Stomach (tissue), 8 donors: ENCODE measurements at regions not wholly inside any gene's neighbourhood (a gene's known extent, or its start where the extent isn't known, plus 50 kb on each side); places are given as distances from the start of the nearest gene placed in this dataset.

ENCODE experiments used
- DNase-seq, 2 donors: peaks; one replicate each; pipeline versions ENCODE4 v3.0.0 to v3.0.0-alpha.2; 2013 to 2019
- H3K27ac ChIP-seq, 5 donors: fragments of 200-600 bp in 4 of 5; sonication (generic) in 4 of 5; one replicate each; pipeline ENCODE4 v1.5.1; 2013 to 2019; ENCODE audit warnings: mild to moderate bottlenecking in 1 of 5, moderate library complexity in 1 of 5
- H3K27me3 ChIP-seq, 3 donors: fragments of 200-600 bp; sonication (generic); one replicate each; pipeline ENCODE4 v1.5.1; 2017 to 2019; ENCODE audit warnings: mixed run types in 1 of 3
- H3K36me3 ChIP-seq, 4 donors: fragments of 200-600 bp; sonication (generic); 1 replicate in 3 of 4; 2 replicates in 1 of 4; pipeline ENCODE4 v1.5.1; 2016 to 2019
- H3K4me1 ChIP-seq, 4 donors: fragments of 200-600 bp; sonication (generic); one replicate each; pipeline ENCODE4 v1.5.1; 2016 to 2019
- H3K4me3 ChIP-seq, 4 donors: fragments of 200-600 bp; sonication (generic) in 3 of 4; one replicate each; pipeline ENCODE4 v1.5.1; 2016 to 2019; ENCODE audit warnings: mild to moderate bottlenecking in 1 of 4
- H3K9me3 ChIP-seq, 4 donors: fragments of 200-600 bp; sonication (generic); one replicate each; pipeline ENCODE4 v1.5.1; 2016 to 2019
- EP300 ChIP-seq: sonication (generic); formaldehyde crosslinking; IDR thresholded peaks from one replicate; pipeline ENCODE4 v1.6.1; 2017; ENCODE audit warnings: antibody characterized with exemption
- POLR2A ChIP-seq, 4 donors: fragments of 450-650 bp; IDR thresholded peaks; one replicate each; pipeline ENCODE4 v1.6.1; 2016; ENCODE audit warnings: antibody characterized with exemption in 4 of 4, control low read depth in 2 of 4, mild to moderate bottlenecking in 1 of 4, moderate library complexity in 1 of 4
- POLR2AphosphoS5 ChIP-seq, 3 donors: sonication (generic); formaldehyde crosslinking; IDR thresholded peaks; one replicate each; pipeline ENCODE4 v1.6.1; 2016; ENCODE audit warnings: antibody characterized with exemption in 3 of 3
- WGBS, 5 donors: extraction: QIAGEN DNeasy Blood & Tissue Kit in 3 of 5; methylation state at CpG; one replicate each; pipeline versions ENCODE4 v1.1.5 to v1.1.7; 2013 to 2018; 5-methylcytosine and 5-hydroxymethylcytosine counted together
- intact Hi-C: fragments of 100-400 bp; cut with DNase I; formaldehyde crosslinking; loops from one replicate; pipeline ENCODE4 v1.15.1; 2023; ENCODE audit warnings: low total_unique reads
- TF ChIP-seq, protein P1 (sequence below), 7 experiments: fragments of 450-650 bp in 4 of 7; fragments of 200-600 bp in 3 of 7; sonication (generic) in 3 of 7; IDR thresholded peaks; one replicate each; pipeline ENCODE4 v1.5.1; 2016 to 2019; ENCODE audit warnings: antibody characterized with exemption in 7 of 7, control low read depth in 2 of 7, mild to moderate bottlenecking in 1 of 7
- donor health status: healthy with polysubstance abuse.
- donor health status: Bipolar disorder and iron deficiency.
- donor health status: healthy.

DNA sequence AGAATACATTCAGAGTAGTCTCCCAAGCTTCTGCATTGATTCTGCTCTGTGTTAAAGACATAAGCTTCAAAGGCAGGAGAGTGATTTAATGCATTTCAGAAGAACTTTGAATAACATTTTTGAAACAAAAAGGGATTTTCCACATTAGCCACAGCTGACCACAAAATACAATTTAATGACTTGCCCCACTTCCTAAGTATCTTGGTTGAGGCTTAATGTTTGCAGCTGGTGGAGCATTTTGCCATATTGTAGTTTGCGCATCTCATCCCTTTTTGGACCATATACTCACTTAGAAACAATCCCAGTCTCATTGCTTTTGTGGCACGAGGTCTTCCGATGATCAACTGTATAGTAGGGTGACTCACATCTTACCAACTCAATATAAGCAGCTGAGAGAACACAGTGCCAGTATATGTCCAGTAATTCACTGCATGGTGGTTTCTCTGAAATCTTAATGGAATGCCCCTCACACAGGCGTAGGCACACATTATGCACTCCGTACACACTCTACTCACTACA, 455.8 kb upstream of the PTGER4 start:
- Histone ChIP-seq H3K27me3 (no peaks in the 10 kb centered on the region), H3K4me3 (no peak overlapping the region), H3K27ac (no peak overlapping the region), H3K4me1 (peaks cover 0 to 25% (median 5%) of the 10 kb centered on the region in 4 donors), H3K9me3 (no peaks in the 10 kb centered on the region), H3K36me3 (no peaks in the 10 kb centered on the region)
- DNase-seq: no peak
- TF ChIP-seq EP300: no peak
- TF ChIP-seq, protein P1, sequence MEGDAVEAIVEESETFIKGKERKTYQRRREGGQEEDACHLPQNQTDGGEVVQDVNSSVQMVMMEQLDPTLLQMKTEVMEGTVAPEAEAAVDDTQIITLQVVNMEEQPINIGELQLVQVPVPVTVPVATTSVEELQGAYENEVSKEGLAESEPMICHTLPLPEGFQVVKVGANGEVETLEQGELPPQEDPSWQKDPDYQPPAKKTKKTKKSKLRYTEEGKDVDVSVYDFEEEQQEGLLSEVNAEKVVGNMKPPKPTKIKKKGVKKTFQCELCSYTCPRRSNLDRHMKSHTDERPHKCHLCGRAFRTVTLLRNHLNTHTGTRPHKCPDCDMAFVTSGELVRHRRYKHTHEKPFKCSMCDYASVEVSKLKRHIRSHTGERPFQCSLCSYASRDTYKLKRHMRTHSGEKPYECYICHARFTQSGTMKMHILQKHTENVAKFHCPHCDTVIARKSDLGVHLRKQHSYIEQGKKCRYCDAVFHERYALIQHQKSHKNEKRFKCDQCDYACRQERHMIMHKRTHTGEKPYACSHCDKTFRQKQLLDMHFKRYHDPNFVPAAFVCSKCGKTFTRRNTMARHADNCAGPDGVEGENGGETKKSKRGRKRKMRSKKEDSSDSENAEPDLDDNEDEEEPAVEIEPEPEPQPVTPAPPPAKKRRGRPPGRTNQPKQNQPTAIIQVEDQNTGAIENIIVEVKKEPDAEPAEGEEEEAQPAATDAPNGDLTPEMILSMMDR (IDR thresholded peaks at IDR 0.05): no peak
- no peak for TF ChIP-seq POLR2AphosphoS5 (IDR thresholded peaks at IDR 0.05)
- TF ChIP-seq POLR2A (IDR thresholded peaks at IDR 0.05): no peak
- intact Hi-C loops: no loop called here
- WGBS, 5 donors: 78 to 84% (median 82%) methylated on average over 5 of the region's 5 CpGs

- Histone ChIP-seq H3K4me1 (peaks cover 0 to 15% (median 2%) of the 10 kb centered on the region in 4 donors), H3K27me3 (no peaks in the 10 kb centered on the region), H3K4me3 (no peak overlapping the region), H3K27ac (no peak overlapping the region), H3K9me3 (no peaks in the 10 kb centered on the region), H3K36me3 (no peaks in the 10 kb centered on the region)
- WGBS, 5 donors: 89 to 97% (median 93%) methylated on average over 4 of the region's 4 CpGs
- TF ChIP-seq POLR2AphosphoS5 (IDR thresholded peaks at IDR 0.05): no peak
- TF ChIP-seq EP300: no peak
- TF ChIP-seq POLR2A (IDR thresholded peaks at IDR 0.05): no peak
- TF ChIP-seq, protein P1 (IDR thresholded peaks at IDR 0.05): no peak
- no peak for DNase-seq
- intact Hi-C loops: no loop called here
Observed at GRCh38 chr5:40221796-40222195, 457.9 kb upstream of the PTGER4 start.

DNA sequence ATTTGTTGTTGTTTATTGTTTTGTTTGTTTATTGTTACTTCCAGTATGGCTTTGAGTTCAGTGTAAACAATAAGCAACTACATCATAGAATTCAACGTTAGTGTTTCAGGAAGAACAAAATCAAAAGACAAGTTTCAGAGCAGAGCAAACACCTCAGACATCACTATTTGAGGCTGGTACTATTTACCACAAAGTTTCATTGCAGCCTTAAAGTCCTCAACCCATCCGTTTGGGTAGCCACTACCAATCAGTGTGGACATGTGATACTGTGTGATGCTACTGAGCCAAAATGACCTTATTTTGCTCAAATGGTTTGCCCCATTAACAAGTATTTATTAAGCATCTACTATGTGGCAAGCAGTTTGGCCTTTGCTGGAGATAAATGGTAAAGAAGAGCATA, 458.5 kb upstream of the PTGER4 start:
- H3K4me1 ChIP-seq: peaks cover 0 to 10% (median 0%) of the 10 kb centered on the region in 4 donors
- TF ChIP-seq POLR2A (IDR thresholded peaks at IDR 0.05) (no peak), EP300 (no peak), POLR2AphosphoS5 (IDR thresholded peaks at IDR 0.05) (no peak)
- TF ChIP-seq, protein P1 (IDR thresholded peaks at IDR 0.05): no peak
- no peak overlapping the region for H3K27ac ChIP-seq
- no peak for DNase-seq
- WGBS, 5 donors: 68 to 80% (median 73%) methylated on average over 2 of the region's 2 CpGs
- H3K4me3 ChIP-seq: no peak overlapping the region
- no peaks in the 10 kb centered on the region for H3K27me3 ChIP-seq
- H3K9me3 ChIP-seq: no peaks in the 10 kb centered on the region
- no peaks in the 10 kb centered on the region for H3K36me3 ChIP-seq
- intact Hi-C loops: no loop called here

DNA sequence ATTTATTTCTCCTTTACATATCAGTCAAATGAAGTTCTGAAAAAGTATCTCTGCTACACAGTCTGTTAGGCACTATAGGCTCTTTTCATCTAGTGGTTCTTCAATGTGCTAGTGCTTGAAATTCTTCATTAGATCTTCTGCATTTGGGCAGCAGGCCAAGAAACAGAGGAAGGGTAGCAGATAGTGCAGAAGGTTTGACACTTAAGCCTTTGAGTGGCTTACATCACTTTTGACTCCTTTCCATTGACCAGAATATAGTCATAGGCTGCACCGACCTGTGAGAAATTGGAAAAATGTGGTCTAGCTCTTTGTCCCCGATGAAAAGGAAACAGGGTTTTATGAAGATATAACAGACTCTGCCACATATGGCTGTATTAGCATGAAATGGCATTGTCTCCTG, 459.5 kb upstream of the PTGER4 start:
- 64 to 87% (median 80%) methylated on average over 2 of the region's 2 CpGs for WGBS, 5 donors
- intact Hi-C loops: no loop called here

More for the DNA sequence above, 459.5 kb upstream of the PTGER4 start:
- DNase-seq: no peak
- peaks cover 0 to 5% (median 0%) of the 10 kb centered on the region in 4 donors for H3K4me1 ChIP-seq
- H3K4me3 ChIP-seq: no peak overlapping the region
- H3K27me3 ChIP-seq: no peaks in the 10 kb centered on the region
- H3K9me3 ChIP-seq: no peaks in the 10 kb centered on the region
- no peak overlapping the region for H3K27ac ChIP-seq
- H3K36me3 ChIP-seq: no peaks in the 10 kb centered on the region
- TF ChIP-seq EP300: no peak
- no peak for TF ChIP-seq POLR2AphosphoS5 (IDR thresholded peaks at IDR 0.05)
- TF ChIP-seq, protein P1 (IDR thresholded peaks at IDR 0.05): no peak
- no peak for TF ChIP-seq POLR2A (IDR thresholded peaks at IDR 0.05)
